ENCODE measurements at regions not wholly inside any gene's neighbourhood (a gene's known extent, or its start where the extent isn't known, plus 50 kb on each side); places are given as distances from the start of the nearest gene placed in this dataset.

DNA sequence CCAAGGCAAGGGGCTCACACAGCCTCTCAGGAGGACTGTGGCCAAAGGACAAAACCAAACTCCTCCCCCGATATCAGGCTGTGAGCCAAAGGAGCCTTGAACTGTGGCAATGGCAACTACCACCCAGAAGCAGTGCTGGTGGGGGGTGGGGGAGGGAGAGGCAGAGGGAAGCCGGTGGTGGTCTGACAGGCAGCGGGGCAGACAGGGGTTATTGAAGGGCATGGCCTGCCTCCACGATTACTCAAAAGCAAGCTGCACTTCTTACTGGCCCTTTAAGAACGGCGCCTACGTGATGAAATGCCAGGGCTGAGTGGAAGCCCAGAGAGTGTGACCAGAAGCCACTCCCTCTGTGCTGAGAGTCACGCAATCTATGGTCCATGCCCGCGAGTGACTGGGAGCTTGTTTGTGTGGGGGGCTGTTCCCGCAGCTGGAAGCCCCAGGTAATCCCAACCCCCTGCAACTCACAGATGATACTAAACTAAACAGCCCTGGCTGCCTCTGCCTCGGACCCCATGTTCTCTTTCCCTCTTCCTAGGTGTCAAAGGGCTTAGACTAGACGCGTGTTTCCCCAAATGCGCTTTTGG lies 128.2 kb upstream of the CXCR4 start:
- no peaks in the 10 kb centered on the region for H3K36me3 Mint-ChIP-seq
- H3K27ac Mint-ChIP-seq = no peak overlapping the region
- H3K27me3 Mint-ChIP-seq (ENCODE audit: low read depth) = peaks cover 1% of the 10 kb centered on the region
- H3K4me1 Mint-ChIP-seq = no peaks in the 10 kb centered on the region
- no peaks in the 10 kb centered on the region for H3K9me3 Mint-ChIP-seq
- DNase-seq (ENCODE audit: low spot score in 2 of 2, unreplicated experiment in 2 of 2) = no peak
- TF ChIP-seq, protein P1, sequence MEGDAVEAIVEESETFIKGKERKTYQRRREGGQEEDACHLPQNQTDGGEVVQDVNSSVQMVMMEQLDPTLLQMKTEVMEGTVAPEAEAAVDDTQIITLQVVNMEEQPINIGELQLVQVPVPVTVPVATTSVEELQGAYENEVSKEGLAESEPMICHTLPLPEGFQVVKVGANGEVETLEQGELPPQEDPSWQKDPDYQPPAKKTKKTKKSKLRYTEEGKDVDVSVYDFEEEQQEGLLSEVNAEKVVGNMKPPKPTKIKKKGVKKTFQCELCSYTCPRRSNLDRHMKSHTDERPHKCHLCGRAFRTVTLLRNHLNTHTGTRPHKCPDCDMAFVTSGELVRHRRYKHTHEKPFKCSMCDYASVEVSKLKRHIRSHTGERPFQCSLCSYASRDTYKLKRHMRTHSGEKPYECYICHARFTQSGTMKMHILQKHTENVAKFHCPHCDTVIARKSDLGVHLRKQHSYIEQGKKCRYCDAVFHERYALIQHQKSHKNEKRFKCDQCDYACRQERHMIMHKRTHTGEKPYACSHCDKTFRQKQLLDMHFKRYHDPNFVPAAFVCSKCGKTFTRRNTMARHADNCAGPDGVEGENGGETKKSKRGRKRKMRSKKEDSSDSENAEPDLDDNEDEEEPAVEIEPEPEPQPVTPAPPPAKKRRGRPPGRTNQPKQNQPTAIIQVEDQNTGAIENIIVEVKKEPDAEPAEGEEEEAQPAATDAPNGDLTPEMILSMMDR (IDR thresholded peaks at IDR 0.05; ENCODE audit: unreplicated experiment) = no peak
- no peak overlapping the region for H3K4me3 Mint-ChIP-seq

DNA sequence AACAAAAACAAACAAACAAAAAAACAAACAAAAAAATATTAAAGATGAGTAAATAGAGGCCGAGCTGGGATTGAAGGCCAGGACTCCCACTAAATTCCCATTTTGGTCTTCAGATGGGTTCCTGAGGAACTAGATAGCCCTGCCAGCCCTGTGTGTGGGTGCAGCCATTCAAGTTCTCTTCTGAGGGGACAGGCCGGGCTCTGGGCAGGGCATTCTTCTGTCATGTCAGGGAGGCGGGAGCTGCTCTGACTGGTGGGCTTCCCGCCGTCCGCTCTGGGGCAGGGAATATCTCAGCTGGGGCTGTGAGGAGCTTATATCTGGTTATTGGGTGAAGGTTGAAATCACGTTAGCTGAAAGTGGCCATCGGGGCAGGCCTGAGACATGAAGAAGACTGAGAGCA lies 127.3 kb upstream of the CXCR4 start:
- no peak overlapping the region for H3K27ac Mint-ChIP-seq
- no peaks in the 10 kb centered on the region for H3K27me3 Mint-ChIP-seq (ENCODE audit: low read depth)
- TF ChIP-seq, protein P1 (IDR thresholded peaks at IDR 0.05; ENCODE audit: unreplicated experiment) = no peak
- H3K36me3 Mint-ChIP-seq = no peaks in the 10 kb centered on the region
- no peaks in the 10 kb centered on the region for H3K9me3 Mint-ChIP-seq
- H3K4me1 Mint-ChIP-seq = no peaks in the 10 kb centered on the region
- DNase-seq (ENCODE audit: low spot score in 2 of 2, unreplicated experiment in 2 of 2) = no peak
- H3K4me3 Mint-ChIP-seq = no peak overlapping the region

DNA sequence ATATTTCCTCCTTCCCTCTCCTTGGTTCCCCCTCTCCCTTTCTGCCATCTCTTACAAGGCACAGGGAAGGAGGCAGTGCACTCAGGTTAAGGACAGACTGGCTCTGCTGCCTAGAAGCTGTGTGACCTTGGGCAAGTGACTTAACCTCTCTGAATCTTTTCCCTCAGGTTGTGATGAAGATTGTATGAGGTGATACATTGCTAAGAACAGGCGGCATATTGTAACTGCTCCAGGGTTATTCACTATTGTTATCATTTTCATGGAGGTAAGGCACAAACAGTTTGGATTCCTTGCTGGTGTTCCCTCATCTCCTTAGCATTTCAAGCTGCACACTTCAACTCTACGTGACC lies 126.6 kb upstream of the CXCR4 start:
- no peak for DNase-seq (ENCODE audit: low spot score in 2 of 2, unreplicated experiment in 2 of 2)
- TF ChIP-seq, protein P1 (IDR thresholded peaks at IDR 0.05; ENCODE audit: unreplicated experiment) = no peak
- no peaks in the 10 kb centered on the region for H3K9me3 Mint-ChIP-seq
- no peaks in the 10 kb centered on the region for H3K27me3 Mint-ChIP-seq (ENCODE audit: low read depth)
- no peaks in the 10 kb centered on the region for H3K36me3 Mint-ChIP-seq
- no peaks in the 10 kb centered on the region for H3K4me1 Mint-ChIP-seq
- no peak overlapping the region for H3K4me3 Mint-ChIP-seq
- no peak overlapping the region for H3K27ac Mint-ChIP-seq

DNA sequence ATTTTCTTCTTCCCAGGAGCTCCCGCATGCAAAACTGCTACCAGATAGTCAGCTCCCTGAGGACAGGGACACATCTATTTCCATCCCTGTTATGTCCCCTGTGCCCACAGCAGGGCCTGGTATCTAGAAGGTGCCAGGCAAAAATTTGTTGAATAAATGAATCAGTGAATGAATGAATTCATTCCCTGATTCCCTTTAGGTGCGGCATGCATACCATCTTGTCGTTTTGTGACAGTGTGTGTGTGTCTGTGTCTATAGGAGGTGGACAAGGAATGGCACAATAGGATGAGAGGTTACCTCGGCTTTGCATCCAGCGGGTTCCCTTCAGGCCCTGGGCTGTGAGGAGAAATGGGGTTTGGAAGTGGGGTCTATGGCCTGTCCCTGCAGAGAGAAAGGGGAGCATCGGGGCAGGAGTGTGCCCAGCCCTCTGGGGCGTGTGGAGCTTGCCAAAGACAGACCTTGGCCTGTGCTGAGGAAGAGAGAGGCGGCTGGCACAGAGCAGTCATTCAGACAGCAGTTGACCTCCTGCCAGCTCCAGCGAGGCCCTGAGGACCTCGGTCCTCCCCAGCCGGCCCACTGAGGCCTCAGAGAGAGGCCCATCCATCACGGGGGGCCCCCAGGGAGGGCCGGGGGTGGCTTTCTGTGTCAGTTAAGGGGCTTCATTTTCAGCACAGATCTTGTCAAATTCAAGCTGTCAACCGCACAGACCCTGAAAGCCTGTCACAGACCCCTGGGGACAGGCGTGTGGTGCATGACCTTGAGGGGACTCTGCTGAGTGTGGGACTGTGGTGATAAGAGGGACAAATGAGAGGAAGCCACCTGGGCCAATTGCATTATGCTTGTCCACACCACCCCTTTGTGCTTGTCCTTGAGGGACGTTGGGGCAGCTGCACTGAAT lies 125.9 kb upstream of the CXCR4 start:
- no peak overlapping the region for H3K27ac Mint-ChIP-seq
- no peaks in the 10 kb centered on the region for H3K9me3 Mint-ChIP-seq
- no peak for DNase-seq (ENCODE audit: low spot score in 2 of 2, unreplicated experiment in 2 of 2)
- H3K4me1 Mint-ChIP-seq = no peaks in the 10 kb centered on the region
- no peaks in the 10 kb centered on the region for H3K27me3 Mint-ChIP-seq (ENCODE audit: low read depth)
- no peaks in the 10 kb centered on the region for H3K36me3 Mint-ChIP-seq
- H3K4me3 Mint-ChIP-seq = no peak overlapping the region
- TF ChIP-seq, protein P1 (IDR thresholded peaks at IDR 0.05; ENCODE audit: unreplicated experiment) = no peak

DNA sequence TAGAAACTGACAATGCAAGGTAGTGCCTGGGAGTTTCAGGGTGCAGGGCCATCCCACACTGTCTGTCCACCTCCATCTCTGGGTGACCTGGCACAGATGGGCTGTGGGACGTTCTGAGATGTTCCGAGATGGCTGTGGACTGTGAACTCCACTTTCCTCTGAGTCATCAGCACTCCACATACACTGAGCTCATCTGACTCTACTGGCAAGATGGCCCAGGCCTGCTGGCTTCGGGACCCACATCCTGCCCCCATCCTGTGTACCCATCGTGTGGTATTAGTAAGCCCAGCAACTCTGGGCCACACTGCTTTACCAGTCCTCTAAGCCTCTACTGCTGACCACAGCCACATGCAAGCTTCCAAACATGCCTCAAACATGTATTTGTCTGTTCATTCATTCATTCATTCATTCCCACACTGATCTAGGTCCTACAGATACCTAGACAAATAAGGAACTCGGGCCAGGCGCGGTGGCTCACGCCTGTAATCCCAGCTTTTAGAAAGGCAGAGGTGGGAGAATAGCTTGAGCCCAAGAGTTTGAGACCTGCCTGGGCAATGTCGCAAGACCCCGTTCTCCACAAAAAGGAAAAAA lies 124.8 kb upstream of the CXCR4 start:
- H3K4me3 Mint-ChIP-seq = no peak overlapping the region
- peaks cover 2% of the 10 kb centered on the region for H3K4me1 Mint-ChIP-seq
- no peak for DNase-seq (ENCODE audit: low spot score in 2 of 2, unreplicated experiment in 2 of 2)
- TF ChIP-seq, protein P1 (IDR thresholded peaks at IDR 0.05; ENCODE audit: unreplicated experiment) = no peak
- H3K27ac Mint-ChIP-seq = no peak overlapping the region
- no peaks in the 10 kb centered on the region for H3K36me3 Mint-ChIP-seq
- H3K9me3 Mint-ChIP-seq = no peaks in the 10 kb centered on the region
- no peaks in the 10 kb centered on the region for H3K27me3 Mint-ChIP-seq (ENCODE audit: low read depth)

All from mesothelial cell of epicardium (in vitro differentiated cells).